Hepatocyte (in vitro differentiated cells): ENCODE measurements at regions not wholly inside any gene's neighbourhood (a gene's known extent, or its start where the extent isn't known, plus 50 kb on each side); places are given as distances from the start of the nearest gene placed in this dataset.

ENCODE experiments used
- CTCF ChIP-seq: fragments of 200-600 bp; sonication (generic); IDR thresholded peaks from 2 replicates; pipeline ENCODE4 v1.5.1; 2016; ENCODE audit warnings: antibody characterized with exemption, mild to moderate bottlenecking; ENCODE audit not compliant: poor library complexity
- EZH2 ChIP-seq: fragments of 200-600 bp; sonication (generic); IDR thresholded peaks from 2 replicates; pipeline ENCODE4 v1.6.1; 2016; ENCODE audit warnings: antibody characterized with exemption, mild to moderate bottlenecking, borderline replicate concordance
- EZH2phosphoT487 ChIP-seq: fragments of 200-600 bp; sonication (generic); IDR thresholded peaks from one replicate; pipeline ENCODE4 v1.6.1; 2018; ENCODE audit warnings: antibody characterized with exemption, mild to moderate bottlenecking, low read depth, moderate library complexity; ENCODE audit not compliant: unreplicated experiment, severe bottlenecking

- TF ChIP-seq CTCF (no peak), EZH2 (no peak), EZH2phosphoT487 (no peak)
These were observed 273.1 kb downstream of the DRD1 start for GRCh38 chr5:175170899-175171298.
